ENCODE measurements at regions not wholly inside any gene's neighbourhood (a gene's known extent, or its start where the extent isn't known, plus 50 kb on each side); places are given as distances from the start of the nearest gene placed in this dataset.

GRCh38 chr11:86861810-86862209 lies 61.5 kb downstream of the PRSS23 start:
- H3K9me3 Mint-ChIP-seq (ENCODE audit: low read depth), result no peaks in the 10 kb centered on the region
- no peaks in the 10 kb centered on the region for H3K36me3 Mint-ChIP-seq (ENCODE audit: insufficient read depth)
- H3K27ac Mint-ChIP-seq, result no peak overlapping the region
- H3K27me3 Mint-ChIP-seq, result peaks cover 4% of the 10 kb centered on the region
- TF ChIP-seq, protein P1, sequence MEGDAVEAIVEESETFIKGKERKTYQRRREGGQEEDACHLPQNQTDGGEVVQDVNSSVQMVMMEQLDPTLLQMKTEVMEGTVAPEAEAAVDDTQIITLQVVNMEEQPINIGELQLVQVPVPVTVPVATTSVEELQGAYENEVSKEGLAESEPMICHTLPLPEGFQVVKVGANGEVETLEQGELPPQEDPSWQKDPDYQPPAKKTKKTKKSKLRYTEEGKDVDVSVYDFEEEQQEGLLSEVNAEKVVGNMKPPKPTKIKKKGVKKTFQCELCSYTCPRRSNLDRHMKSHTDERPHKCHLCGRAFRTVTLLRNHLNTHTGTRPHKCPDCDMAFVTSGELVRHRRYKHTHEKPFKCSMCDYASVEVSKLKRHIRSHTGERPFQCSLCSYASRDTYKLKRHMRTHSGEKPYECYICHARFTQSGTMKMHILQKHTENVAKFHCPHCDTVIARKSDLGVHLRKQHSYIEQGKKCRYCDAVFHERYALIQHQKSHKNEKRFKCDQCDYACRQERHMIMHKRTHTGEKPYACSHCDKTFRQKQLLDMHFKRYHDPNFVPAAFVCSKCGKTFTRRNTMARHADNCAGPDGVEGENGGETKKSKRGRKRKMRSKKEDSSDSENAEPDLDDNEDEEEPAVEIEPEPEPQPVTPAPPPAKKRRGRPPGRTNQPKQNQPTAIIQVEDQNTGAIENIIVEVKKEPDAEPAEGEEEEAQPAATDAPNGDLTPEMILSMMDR (IDR thresholded peaks at IDR 0.05; ENCODE audit: unreplicated experiment), result no peak
- no peaks in the 10 kb centered on the region for H3K4me1 Mint-ChIP-seq (ENCODE audit: low read depth)
- H3K4me3 Mint-ChIP-seq (ENCODE audit: low read depth), result no peak overlapping the region
- DNase-seq (ENCODE audit: low spot score, unreplicated experiment), result no peak

DNA sequence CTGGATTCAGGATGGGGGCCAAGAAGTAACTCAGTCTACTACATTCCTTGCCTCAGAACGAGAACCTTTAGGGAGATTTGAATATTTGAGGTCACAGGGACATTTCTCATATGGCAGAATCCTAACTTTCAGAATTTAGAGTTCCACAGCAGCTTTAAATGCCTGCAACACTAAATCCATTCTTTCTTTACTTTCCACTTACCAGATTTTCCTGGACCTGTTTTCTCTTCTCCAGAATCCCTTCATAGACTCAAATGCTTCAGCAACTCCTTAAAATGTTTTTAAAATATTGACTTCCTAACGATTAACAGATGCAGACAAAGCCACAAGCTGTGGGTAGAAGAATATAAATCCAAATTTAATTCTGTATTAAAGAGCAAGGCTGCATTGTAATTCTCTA lies 63.1 kb downstream of the PRSS23 start:
- Mint-ChIP-seq H3K27ac (no peak overlapping the region), H3K27me3 (no peaks in the 10 kb centered on the region), H3K36me3 (ENCODE audit: insufficient read depth) (no peaks in the 10 kb centered on the region), H3K4me1 (ENCODE audit: low read depth) (no peaks in the 10 kb centered on the region), H3K4me3 (ENCODE audit: low read depth) (no peak overlapping the region), H3K9me3 (ENCODE audit: low read depth) (no peaks in the 10 kb centered on the region)
- DNase-seq (ENCODE audit: low spot score, unreplicated experiment), result no peak
- TF ChIP-seq, protein P1 (IDR thresholded peaks at IDR 0.05; ENCODE audit: unreplicated experiment), result no peak

- Mint-ChIP-seq H3K4me1 (ENCODE audit: low read depth) (peaks cover 1% of the 10 kb centered on the region), H3K4me3 (ENCODE audit: low read depth) (no peak overlapping the region), H3K9me3 (ENCODE audit: low read depth) (no peaks in the 10 kb centered on the region), H3K27me3 (no peaks in the 10 kb centered on the region), H3K27ac (no peak overlapping the region), H3K36me3 (ENCODE audit: insufficient read depth) (no peaks in the 10 kb centered on the region)
- TF ChIP-seq, protein P1 (IDR thresholded peaks at IDR 0.05; ENCODE audit: unreplicated experiment), result no peak
- DNase-seq (ENCODE audit: low spot score, unreplicated experiment), result no peak
These were observed 65.1 kb downstream of the PRSS23 start for GRCh38 chr11:86865436-86865835.

DNA sequence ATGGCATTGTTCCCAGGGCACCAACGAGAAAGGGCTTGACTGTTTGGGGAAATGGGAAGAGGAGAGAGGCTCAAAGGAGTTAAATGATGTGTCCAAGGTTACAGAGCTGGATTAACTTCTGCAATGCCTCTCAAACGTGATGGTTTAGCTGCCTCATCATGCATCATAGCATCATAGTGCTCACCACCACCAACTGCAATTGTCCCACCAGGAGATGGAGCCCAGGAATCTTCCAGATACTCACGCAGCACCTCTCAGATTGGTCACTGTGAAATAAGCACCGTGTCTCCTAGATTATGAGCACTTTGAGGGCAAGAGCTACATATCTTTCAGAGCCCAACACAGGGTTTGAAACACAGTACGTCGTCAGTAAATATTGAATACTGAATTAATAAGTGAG lies 69.2 kb downstream of the PRSS23 start:
- TF ChIP-seq, protein P1 (IDR thresholded peaks at IDR 0.05; ENCODE audit: unreplicated experiment), result no peak
- Mint-ChIP-seq H3K9me3 (ENCODE audit: low read depth) (no peaks in the 10 kb centered on the region), H3K4me1 (ENCODE audit: low read depth) (peaks cover 1% of the 10 kb centered on the region), H3K27me3 (no peaks in the 10 kb centered on the region), H3K27ac (no peak overlapping the region), H3K4me3 (ENCODE audit: low read depth) (no peak overlapping the region), H3K36me3 (ENCODE audit: insufficient read depth) (no peaks in the 10 kb centered on the region)
- DNase-seq (ENCODE audit: low spot score, unreplicated experiment), result no peak

GRCh38 chr11:86869966-86870570 lies 69.7 kb downstream of the PRSS23 start:
- Mint-ChIP-seq H3K4me1 (ENCODE audit: low read depth) (peaks cover 1% of the 10 kb centered on the region), H3K36me3 (ENCODE audit: insufficient read depth) (no peaks in the 10 kb centered on the region), H3K4me3 (ENCODE audit: low read depth) (no peak overlapping the region), H3K9me3 (ENCODE audit: low read depth) (no peaks in the 10 kb centered on the region), H3K27me3 (no peaks in the 10 kb centered on the region), H3K27ac (no peak overlapping the region)
- TF ChIP-seq, protein P1 (IDR thresholded peaks at IDR 0.05; ENCODE audit: unreplicated experiment), result peak; percentile 88
- peak; percentile 17 for DNase-seq (ENCODE audit: low spot score, unreplicated experiment)

All from progenitor cell of endocrine pancreas (in vitro differentiated cells).